T-helper 17 cell (primary cell): ENCODE measurements at regions not wholly inside any gene's neighbourhood (a gene's known extent, or its start where the extent isn't known, plus 50 kb on each side); places are given as distances from the start of the nearest gene placed in this dataset.

Source experiments
- ATAC-seq: fragments of 150-1000 bp; cut with Tn5 transposase; 2 replicates; pipeline ENCODE4 v1.10.0; 2021; ENCODE audit warnings: mild to moderate bottlenecking, moderate library complexity
- DNase-seq, 3 donors: peaks; one replicate each; pipeline versions ENCODE4 v3.0.0 to v3.0.0-alpha.2; 2020 to 2021
- H3K9me3 ChIP-seq: one replicate; pipeline ENCODE4 v1.7.0; 2013; ENCODE audit warnings: low read length, mild to moderate bottlenecking; ENCODE audit not compliant: control insufficient read depth, poor library complexity, severe bottlenecking
- H3K27ac Mint-ChIP-seq: one replicate; pipeline ENCODE4 v1.8.0; 2022; ENCODE audit warnings: mild to moderate bottlenecking, moderate library complexity, mixed read lengths
- H3K27me3 Mint-ChIP-seq: one replicate; pipeline ENCODE4 v1.8.0; 2022; ENCODE audit warnings: mixed read lengths
- H3K36me3 Mint-ChIP-seq: one replicate; pipeline ENCODE4 v1.8.0; 2022; ENCODE audit warnings: low read depth, mixed read lengths
- H3K4me1 Mint-ChIP-seq: one replicate; pipeline ENCODE4 v1.8.0; 2022; ENCODE audit warnings: mild to moderate bottlenecking, mixed read lengths
- H3K4me3 Mint-ChIP-seq: one replicate; pipeline ENCODE4 v1.8.0; 2022; ENCODE audit warnings: mild to moderate bottlenecking, moderate library complexity, mixed read lengths

DNA sequence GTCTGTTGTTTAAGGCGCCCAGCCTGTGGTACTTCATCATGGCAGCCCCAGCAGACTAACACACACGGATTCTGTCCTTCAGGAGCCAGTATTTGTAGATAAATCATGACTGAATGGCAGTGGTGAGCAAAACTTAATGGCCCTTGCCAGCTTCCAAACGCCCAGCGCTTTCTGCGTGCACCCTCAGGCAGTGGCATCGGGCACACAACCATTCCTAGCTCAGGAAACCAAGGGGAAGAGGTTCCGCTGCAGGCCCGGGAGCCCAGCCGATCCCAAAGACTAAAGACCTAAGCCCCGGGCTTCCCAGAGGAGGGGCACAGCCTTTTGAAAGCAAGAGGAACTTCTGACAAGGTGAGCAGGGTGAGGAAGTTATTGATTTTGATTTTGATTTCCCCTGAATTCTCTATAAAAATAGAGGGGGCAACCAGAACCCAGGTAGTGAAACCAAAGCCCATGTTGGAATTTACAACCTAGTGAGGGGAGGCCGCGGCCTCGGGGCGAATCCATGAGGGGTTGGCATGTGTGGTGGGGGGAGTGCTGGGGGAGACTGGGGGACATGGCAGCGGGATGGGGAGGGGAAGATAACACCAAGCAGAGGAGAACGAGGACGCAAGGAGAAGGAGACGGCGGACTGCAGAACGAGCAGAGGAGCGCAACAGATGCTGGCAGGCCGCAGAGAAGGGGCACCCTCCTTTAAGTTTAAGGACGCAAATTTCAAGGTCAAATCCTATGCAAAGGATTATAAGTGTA lies 79.9 kb upstream of the SEPTIN5 start:
- no peak for ATAC-seq
- Mint-ChIP-seq H3K4me3 (no peak overlapping the region), H3K36me3 (no peaks in the 10 kb centered on the region), H3K4me1 (peaks cover 5% of the 10 kb centered on the region), H3K27me3 (peaks cover 13% of the 10 kb centered on the region), H3K27ac (no peak overlapping the region)
- DNase-seq, result no peak
- H3K9me3 ChIP-seq, result no peaks in the 10 kb centered on the region

DNA sequence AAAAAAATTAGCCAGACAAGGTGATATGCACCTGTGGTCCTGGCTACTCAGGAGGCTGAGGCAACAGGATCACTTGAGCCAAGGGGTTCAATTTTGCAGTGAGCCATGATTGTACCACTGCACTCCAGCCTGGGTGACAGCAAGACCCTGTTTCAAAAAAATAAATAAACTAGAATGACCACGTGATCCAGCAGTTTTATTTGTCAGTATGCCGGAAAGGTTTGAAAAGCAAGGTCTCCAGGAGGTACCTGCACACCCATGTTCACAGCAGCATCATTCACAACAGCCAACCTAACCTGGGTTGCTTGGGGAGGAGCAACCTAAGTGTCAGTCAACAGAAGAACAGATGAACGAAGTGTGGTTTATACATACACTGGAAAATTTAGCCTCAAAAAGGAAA lies 78.7 kb upstream of the SEPTIN5 start:
- peaks cover 2% of the 10 kb centered on the region for H3K4me1 Mint-ChIP-seq
- peaks cover 16% of the 10 kb centered on the region for H3K27me3 Mint-ChIP-seq
- no peak for DNase-seq
- ATAC-seq, result no peak
- no peak overlapping the region for H3K4me3 Mint-ChIP-seq
- no peak overlapping the region for H3K27ac Mint-ChIP-seq
- no peaks in the 10 kb centered on the region for H3K36me3 Mint-ChIP-seq
- no peaks in the 10 kb centered on the region for H3K9me3 ChIP-seq

DNA sequence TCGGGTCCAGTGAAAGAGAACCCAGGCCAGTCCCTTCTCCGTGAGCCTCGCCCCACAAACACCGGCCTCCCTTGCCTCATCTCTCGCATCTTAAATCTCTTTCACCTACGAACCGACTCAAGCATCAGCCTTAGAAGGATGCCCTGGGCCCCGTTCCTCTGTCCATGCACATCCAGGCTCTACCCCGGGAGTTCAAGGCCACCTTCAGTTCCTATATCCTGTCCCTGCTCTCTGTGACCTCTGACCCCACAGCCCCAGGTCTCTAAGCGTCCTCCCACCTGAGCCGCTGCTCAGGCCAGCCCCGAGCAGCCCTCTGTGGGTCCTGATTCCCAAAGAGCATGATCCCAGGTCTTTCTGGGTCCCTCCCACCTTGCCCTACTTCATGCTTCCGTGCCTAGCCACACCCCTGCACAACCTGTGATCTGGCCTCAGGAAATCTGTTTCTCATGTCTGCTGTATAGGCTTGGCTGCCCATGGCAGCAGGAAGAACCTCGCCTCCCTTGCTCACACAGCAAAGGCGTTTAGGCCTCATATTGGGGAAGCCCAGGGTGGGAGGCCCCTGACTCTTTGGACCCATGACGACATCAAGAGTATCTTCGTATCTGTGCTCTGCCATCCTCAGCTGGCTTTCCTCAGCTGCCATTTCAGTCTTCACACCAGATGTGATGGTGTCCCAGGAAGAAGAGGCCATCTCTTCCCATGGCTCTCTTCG lies 77.5 kb upstream of the SEPTIN5 start:
- peaks cover 2% of the 10 kb centered on the region for H3K4me1 Mint-ChIP-seq
- DNase-seq (no peak), ATAC-seq (no peak)
- H3K27me3 Mint-ChIP-seq, result peaks cover 22% of the 10 kb centered on the region
- no peaks in the 10 kb centered on the region for H3K36me3 Mint-ChIP-seq
- H3K27ac Mint-ChIP-seq, result no peak overlapping the region
- H3K9me3 ChIP-seq, result no peaks in the 10 kb centered on the region
- no peak overlapping the region for H3K4me3 Mint-ChIP-seq

DNA sequence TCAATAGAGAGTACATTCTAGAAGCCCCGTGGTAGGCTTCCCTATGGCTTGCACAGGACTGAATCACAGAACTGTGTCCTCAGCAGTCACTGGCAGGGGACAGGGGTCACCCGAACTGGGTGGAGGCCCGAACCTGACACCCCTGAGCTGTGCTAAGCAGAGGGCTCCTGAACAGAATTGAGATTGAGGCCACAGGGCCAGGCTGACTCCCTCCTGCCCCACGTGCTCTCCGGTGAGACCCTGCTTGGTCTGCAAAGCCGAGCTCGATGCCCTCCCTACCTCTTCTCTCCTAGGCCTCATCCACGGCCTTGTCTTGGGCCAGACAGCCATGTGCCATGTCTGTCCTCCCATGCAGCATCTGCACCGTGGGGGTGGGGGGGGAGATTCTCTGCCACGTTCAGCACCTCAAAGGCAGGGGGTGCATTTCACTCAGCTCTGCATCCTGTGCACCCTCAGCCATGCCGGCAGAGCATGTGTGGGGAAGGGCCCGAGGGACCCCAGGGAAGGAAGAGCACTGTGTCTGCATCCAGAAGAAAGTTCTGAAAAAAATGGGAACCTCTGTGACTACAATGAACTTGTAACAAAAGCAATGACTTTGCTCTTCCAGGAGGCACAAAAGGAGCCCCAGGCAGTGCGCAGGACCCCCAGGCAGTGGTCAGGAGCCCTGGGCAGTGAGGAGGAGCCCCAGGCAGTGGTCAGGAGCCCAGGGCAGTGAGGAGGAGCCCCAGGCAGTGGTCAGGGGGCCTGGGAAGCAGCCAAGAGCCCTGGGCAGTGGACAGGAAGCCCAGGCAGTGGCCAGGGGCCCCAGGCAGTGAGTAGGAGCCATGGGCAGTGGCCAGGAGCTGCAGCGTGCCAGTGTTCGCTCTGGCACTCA lies 76.7 kb upstream of the SEPTIN5 start:
- ATAC-seq (no peak), DNase-seq (no peak)
- Mint-ChIP-seq H3K4me3 (no peak overlapping the region), H3K4me1 (peaks cover 2% of the 10 kb centered on the region), H3K27me3 (peaks cover 22% of the 10 kb centered on the region), H3K27ac (no peak overlapping the region), H3K36me3 (no peaks in the 10 kb centered on the region)
- no peaks in the 10 kb centered on the region for H3K9me3 ChIP-seq

DNA sequence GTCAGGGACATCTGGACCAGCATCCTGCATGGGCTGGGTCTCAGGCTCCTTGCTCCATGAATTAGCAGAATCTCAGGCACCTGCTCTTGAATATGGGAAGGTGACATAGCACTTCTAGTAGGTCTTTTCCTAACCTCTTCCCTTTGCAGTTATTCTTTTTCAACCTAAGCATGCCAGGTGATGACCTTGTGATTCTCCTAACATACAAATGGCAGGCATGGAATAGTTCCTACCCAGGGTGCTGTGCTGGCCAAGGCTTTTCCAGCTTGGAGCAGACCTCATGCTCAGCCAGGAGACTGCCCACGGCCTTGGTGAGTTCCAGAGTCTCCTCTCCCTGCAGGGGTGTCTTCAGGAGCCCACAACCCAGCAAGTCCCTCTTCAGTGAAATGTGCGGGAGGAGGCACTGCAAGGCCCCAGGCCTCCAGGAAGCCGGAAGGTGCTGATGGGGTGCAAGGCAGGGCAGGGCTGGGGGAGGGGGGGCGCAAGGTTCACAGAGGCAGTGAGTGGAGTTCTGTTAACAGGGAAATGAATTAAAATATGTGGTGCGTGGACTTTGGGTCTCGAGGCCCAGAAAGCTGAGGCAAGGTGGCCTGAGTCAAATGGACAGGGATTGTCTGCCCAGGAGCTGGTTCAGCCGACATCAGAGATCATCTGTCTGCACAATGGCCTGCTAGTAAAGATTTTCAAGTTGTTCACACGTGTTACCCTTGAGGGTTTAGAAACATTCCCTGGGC lies 75.9 kb upstream of the SEPTIN5 start:
- H3K9me3 ChIP-seq, result no peaks in the 10 kb centered on the region
- Mint-ChIP-seq H3K36me3 (no peaks in the 10 kb centered on the region), H3K27ac (no peak overlapping the region), H3K4me1 (peaks cover 2% of the 10 kb centered on the region), H3K4me3 (no peak overlapping the region), H3K27me3 (peaks cover 23% of the 10 kb centered on the region)
- ATAC-seq (no peak), DNase-seq (no peak)

DNA sequence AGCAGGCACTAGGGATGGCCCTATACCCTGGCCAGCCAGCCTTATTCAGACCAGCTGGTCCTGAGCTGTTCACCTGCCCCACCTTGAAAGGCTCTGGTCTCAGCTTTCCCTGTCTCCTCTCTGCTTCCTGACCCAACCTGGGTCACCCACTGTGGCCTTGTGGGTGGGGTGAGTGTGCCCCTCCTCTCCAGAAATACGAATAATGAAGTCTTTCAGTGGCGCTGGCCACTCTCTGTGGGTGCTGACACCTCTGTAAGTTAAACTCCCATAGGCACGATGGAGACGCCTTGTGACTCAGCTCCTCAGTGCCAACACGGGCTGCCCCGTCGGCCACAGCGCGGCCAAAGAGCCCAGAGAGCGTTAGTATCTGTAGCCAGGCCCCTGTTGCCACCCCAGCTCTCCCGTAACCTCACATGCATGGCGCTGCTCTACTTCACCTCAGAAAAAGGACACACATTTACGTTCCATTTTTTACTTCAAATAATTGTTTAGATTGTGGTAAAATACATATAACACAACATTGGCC lies 74.6 kb upstream of the SEPTIN5 start:
- DNase-seq, result no peak
- H3K4me3 Mint-ChIP-seq, result no peak overlapping the region
- peaks cover 2% of the 10 kb centered on the region for H3K4me1 Mint-ChIP-seq
- H3K27ac Mint-ChIP-seq, result no peak overlapping the region
- no peaks in the 10 kb centered on the region for H3K9me3 ChIP-seq
- peaks cover 32% of the 10 kb centered on the region for H3K27me3 Mint-ChIP-seq
- ATAC-seq, result no peak
- no peaks in the 10 kb centered on the region for H3K36me3 Mint-ChIP-seq

DNA sequence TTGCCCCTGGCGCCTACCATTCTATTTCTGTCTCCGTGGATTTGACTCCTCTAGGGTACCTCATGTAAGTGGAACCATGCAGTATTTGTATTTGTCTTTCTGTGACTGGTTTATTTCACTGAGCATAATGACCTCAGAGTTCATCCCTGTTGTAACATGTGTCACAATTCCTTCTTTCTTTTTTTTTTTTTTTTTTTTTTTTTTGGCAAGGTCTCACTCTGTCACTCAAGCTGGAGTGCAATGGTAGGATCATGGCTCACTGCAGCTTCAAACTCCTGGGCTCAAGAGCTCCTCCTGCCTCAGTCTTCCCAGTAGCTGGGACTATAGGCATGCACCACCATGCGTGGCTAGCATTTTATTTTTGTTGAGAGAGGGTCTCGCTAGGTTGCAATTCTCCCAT lies 74.0 kb upstream of the SEPTIN5 start:
- Mint-ChIP-seq H3K4me1 (peaks cover 2% of the 10 kb centered on the region), H3K27me3 (peaks cover 37% of the 10 kb centered on the region), H3K36me3 (no peaks in the 10 kb centered on the region), H3K27ac (no peak overlapping the region), H3K4me3 (no peak overlapping the region)
- ATAC-seq (no peak), DNase-seq (no peak)
- no peaks in the 10 kb centered on the region for H3K9me3 ChIP-seq

DNA sequence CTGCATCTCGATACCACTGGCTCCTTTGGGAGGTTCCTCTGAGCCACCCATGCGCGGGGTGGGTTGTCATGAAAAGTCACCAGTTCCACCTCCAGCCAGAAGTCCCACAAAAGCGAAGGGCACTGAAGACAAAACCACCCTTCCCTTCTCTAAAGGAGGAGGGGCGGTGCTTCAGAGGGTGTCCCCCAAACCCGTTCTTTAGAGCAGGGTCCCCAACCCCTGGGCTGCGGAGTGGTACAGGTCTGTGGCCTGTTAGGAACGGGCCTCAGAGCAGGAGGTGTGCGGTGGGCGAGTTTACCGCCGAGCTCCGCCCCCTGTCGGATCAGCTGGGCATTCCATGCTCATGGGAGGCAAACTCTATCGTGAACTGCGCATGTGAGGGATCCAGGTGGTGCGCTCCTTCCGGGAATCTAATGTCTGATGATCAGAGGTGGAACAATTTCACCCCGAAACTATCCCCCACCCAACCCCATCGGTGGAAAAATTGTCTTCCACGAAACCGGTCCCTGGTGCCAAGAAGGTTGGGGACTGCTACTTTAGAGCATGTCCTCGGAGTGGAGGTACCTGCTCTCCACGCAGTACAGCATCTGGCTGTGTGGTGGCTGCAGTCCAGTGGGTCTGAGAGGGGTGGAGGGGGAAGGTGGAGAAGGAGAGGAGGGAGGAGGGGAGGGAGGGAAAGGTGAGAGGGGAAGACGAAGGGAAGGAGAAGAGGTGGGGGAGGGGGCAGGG lies 72.9 kb upstream of the SEPTIN5 start:
- Mint-ChIP-seq H3K27ac (no peak overlapping the region), H3K4me1 (peaks cover 2% of the 10 kb centered on the region), H3K27me3 (peaks cover 43% of the 10 kb centered on the region), H3K4me3 (no peak overlapping the region), H3K36me3 (no peaks in the 10 kb centered on the region)
- no peak for DNase-seq
- ATAC-seq, result no peak
- no peaks in the 10 kb centered on the region for H3K9me3 ChIP-seq

DNA sequence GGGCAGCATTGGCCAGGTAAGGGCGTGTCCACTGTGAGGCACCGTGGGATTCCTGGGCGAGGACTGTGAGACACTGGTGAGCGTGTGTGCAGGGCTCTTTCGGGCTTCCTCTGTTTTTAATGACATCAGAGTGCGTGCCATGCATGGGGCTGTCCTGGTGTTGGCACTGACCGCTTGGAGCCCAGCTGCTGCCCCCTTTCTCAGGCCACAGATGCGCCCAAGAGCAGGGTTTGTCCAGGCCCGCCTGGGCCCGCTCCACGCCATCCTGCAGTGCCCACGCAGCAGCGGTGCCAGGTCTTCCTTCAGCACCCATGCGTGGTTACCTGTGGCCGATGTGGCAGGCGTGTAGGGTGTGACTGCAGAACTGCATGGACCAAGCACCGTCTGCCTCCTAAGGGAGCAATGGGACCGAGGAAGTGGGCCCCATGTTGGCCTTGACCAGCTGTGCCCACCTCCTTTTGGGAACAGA lies 72.3 kb upstream of the SEPTIN5 start:
- Mint-ChIP-seq H3K27ac (no peak overlapping the region), H3K36me3 (no peaks in the 10 kb centered on the region), H3K27me3 (peaks cover 43% of the 10 kb centered on the region), H3K4me3 (no peak overlapping the region), H3K4me1 (no peaks in the 10 kb centered on the region)
- peaks cover 4% of the 10 kb centered on the region for H3K9me3 ChIP-seq
- DNase-seq, result no peak
- no peak for ATAC-seq

DNA sequence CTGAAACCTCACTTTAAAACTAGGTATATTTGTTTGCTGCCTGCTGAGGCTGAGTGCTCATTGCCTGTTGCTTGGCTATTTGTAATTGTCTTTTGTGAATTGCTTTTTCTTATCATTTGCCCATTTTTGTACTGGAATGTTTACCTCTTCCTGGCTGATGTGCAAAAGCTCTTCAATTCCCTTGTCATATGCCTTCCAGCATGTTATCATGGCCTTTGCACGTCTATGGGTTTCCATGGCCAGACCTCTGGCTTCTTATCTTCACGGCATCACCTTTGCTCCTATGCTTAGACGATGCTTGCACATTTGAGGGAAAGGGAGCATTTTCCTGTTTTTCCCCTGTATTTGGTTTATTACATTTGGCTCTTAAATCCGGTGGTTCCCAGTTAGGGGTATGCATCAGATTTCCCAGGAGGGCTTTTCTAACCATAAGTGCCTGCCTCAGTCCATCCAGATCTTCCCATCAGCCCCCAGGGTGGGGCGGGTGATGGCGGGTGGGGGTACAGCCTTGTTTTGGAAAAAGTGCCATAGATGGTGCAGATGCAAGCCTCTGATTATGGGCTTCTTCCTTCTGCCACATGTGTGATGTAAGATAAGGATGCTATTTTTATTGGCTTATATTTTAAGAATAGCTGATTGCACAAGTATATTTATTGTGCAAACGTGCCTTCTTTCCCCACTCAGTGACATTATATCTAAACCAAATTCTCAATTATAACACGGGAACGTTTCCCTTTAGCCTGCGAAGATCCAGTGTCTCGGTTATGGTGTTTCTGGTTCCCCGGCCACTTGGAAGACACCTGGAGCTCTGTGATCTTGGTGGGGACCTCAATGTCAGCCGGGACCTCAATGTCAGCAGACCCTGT lies 70.6 kb upstream of the SEPTIN5 start:
- H3K27ac Mint-ChIP-seq, result no peak overlapping the region
- DNase-seq (no peak), ATAC-seq (no peak)
- H3K4me3 Mint-ChIP-seq, result no peak overlapping the region
- peaks cover 43% of the 10 kb centered on the region for H3K27me3 Mint-ChIP-seq
- no peaks in the 10 kb centered on the region for H3K36me3 Mint-ChIP-seq
- H3K4me1 Mint-ChIP-seq, result no peaks in the 10 kb centered on the region
- peaks cover 12% of the 10 kb centered on the region for H3K9me3 ChIP-seq

DNA sequence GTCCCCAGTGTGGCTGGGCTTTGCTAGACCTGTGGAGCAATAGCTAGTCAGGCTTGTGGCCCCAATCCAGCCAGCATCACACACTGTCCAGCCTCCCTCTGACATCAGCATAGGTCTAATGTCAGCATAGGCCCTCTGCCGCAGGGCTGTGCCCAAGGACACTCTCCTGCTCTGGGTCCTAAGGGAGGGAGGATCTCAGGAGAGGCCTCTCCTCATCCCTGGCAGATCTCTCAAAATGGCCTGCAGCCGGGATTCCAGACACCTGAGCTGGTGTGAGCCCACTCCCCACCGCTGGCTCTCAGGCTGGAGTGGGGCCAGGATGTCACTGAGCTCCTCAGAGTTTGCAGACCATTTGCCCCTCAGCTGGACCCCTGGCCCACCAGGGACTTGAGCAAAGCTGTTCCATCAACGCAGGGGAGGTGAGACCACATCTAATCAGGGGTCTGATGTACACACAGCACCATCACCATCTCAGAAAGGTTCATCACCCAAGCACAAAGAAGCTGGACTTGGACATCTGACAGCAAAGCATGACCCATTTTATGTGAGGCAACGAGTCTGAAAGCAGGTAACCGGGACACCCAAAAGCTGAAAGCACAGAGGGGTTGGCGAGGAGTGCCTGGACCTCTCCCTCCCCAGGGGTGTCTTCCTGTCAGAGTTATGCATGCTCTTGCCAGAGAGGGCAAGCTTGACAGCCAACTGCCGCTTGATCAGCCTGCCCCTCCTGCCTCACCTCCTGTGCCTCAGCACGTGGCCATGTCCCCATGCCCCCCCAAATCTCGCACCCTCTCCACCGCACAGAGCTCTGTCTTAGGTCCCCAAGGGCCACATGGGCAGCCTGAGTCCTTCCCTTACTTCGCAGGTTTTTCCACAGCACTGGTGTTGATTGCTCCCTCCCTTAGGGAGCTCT lies 69.7 kb upstream of the SEPTIN5 start:
- no peaks in the 10 kb centered on the region for H3K36me3 Mint-ChIP-seq
- ATAC-seq, result no peak
- DNase-seq, result no peak
- H3K27me3 Mint-ChIP-seq, result peaks cover 40% of the 10 kb centered on the region
- H3K9me3 ChIP-seq, result peaks cover 15% of the 10 kb centered on the region
- no peak overlapping the region for H3K27ac Mint-ChIP-seq
- H3K4me1 Mint-ChIP-seq, result no peaks in the 10 kb centered on the region
- H3K4me3 Mint-ChIP-seq, result no peak overlapping the region
